GM21390 (cell line): ENCODE measurements at regions not wholly inside any gene's neighbourhood (a gene's known extent, or its start where the extent isn't known, plus 50 kb on each side); places are given as distances from the start of the nearest gene placed in this dataset.

ENCODE experiments used
- ATAC-seq: cut with Tn5 transposase; IDR thresholded peaks from one replicate; pipeline ENCODE4 v1.9.1; 2021; ENCODE audit not compliant: unreplicated experiment

DNA sequence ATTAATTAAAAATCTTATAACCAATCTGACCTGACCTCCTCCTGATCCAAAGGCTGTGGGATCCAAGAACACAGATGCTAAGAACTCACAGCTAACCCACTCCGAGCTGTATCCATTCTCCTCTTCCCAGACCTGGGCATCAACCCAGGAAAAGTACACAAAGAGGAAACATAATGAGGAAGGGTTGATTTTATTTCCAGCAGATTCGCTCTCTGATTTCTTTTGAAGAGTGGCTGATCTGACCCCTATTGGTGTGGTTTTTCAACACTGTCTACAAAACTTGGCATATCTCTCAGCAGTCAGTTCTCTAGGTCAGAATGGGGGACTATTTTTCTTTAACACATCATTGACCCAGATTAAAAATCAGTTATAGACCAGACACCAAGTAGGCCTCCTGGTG is 201.9 kb upstream of the UBASH3B start:
- no peak for ATAC-seq

DNA sequence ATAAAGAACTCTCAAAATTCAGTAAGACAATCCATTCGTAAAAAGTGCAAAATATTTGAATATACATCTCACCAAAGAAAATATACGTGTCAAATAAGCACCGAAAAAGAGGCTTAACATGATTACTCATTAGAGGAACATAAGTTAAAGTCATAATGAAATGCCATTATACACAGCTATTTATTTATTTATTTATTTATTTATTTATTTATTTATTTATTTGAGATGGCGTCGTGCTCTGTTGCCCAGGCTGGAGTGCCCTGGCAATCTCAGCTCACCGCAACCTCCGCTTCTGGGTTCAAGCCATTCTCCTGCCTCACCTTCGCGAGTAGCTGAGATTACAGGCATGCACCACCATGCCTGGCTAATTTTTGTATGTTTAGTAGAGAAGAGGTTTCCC is 203.6 kb upstream of the UBASH3B start:
- ATAC-seq: no peak

DNA sequence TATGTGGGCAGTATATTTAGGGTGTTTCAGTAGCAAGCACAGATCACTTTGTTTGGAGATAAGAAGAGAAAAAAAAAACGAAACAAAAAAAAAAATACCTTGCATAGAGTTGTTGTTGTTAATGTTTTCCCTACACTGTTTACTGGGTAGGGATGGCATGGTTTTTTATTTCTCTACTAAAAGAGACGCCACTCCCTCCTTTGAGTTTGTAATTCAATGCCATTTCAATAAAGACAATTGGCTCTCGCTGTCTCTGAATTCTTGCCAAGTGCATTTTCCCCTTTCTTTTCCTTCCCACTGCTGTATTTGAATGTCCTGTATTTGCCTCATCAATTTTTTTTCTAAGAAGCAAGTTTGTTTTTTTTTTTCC is 213.9 kb upstream of the UBASH3B start:
- no peak for ATAC-seq

DNA sequence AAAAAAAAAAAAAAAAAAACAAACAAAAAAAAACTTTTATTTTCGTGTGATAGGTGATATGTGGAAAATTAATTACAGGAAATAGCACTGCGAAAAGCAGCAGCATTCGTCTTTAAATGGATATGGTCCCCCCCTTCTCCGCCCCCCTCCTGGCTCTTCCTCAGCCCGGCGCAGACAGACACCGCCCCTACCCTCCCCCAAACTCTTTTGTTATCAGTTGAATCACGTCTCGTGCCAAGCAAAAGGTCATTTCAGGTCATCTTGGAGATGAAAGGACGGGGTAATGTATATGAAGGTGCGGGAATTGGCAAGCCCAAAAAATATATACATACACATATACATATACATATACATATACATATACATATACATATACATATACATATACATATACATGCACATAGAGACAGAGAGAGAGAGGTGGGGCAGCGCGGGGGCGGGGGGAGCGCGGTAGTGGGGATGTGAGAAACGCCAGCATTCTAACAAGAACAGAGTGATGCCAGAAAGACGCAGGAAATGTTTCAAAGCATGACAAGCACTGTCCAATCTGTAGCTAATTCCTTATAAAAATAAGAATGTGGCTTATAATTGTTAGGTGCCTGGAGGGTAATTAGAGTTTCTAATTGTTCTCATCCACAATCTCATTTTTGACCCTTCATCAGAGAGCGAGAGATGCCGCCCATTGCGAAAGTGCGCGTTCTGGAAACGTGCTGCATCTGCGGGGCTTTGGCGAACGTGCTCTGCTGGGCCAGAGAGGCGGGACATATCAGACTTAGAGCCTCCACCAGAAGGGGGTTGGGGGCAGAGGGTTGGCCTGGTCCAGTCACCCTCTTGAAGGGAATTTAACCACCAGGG is 214.5 kb upstream of the UBASH3B start:
- ATAC-seq: no peak

DNA sequence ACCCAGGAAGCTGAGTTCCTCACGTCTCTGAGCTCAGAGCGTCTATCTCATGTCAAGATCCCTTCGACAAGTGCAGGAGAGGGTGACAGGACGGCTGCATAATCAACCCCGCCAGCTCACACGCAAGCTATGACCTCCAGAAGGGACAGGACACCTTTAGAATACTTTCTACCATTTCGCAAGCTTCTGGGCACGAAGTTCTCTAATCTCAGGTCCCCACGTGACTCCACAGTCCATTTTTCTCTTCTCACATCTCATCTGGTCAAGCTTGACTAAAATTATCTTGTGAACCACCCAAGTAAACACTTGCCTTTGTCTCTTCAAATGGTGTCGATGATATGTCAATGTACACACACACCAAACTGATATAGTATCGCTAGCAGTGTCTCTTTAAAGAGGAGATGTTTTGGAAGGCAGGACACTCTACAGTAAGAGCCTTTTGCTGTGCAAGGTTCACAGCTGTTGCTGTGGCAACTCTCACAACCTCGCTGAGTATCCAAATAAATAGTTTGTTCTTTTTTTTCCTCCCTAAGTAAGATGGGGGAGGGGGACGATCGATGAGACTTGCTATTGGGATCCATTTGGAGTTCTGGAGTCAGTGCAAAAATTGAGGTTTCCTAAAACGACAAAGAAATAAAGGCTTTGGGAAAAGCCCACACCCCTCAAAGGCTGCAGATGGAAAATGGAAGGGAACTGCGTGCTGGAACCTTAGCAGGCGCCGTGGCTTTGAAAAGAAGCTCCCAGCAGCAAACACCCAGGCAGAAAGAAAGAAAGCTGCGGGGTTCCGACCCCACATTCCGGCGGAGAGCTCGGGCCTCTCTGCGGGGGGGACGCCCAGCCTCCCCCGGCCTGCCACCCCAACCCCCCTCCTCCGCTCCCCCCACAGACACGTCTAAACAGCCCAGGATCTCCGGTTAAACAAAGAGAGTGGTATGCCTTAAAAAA is 215.4 kb upstream of the UBASH3B start:
- no peak for ATAC-seq

DNA sequence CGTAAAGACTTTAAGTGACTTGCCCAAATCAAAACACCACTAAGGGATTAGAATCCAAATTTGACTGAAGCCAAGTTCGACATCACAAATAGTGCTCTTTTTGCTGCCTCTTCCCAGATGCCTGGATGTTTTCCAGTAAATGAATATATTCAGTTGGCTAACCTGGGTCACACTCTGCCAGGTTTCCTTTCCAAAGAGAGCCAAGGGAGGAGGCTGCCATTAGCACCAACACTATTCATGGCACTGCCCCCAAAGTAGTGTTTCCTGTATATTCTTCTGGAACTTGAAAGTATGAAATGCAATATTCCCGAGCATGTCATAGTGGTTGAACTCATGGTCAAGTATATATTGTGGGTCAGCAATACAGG is 219.3 kb upstream of the UBASH3B start:
- ATAC-seq: no peak

DNA sequence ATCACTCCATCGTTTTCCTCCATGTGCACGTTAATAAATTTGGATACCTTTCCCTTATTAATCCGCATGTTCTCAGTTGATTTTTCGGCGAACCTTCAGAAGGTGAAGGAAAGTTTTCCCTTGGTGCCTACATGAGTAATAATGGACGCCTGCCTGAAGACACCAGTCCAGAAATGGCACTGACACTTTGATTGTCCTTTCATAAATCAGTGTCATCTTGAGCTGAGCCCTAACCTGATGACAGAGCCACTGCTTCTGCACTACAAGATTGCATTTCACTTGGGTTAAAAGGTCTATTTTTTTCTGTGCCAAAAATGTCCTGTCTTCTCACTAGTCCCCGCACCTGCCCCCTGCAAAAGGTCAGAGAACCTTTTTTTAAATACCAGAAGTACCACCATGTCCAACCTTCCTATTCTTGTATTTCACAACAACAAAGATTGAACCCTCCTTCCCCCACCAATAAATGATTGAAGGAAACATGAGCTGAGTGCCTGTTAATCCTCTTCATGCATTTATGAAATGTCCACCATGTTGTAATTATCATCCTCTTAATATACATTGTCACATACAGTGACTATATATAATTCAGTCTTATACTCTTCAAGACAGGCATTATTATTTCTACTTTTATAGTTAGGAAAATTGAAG is 219.9 kb upstream of the UBASH3B start:
- no peak for ATAC-seq

DNA sequence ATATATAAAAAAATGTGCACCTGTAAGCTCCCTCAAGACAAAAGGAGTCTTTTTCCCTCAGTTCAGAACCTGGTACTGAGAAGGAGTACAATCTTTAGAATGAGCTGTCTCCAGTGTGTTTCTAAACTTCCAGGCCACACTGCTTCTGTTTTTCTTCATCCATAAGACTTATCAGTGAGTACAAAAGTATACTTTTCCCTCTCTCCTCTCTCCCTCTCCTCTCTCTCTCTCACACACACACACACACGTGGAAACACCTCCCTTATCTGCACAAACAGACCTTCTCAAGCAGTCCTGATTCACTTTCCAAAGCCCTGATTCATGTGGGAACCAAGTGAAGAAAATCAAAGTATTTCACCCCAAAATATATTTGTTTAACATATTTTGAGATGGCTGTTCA is 220.7 kb upstream of the UBASH3B start:
- ATAC-seq: no peak

DNA sequence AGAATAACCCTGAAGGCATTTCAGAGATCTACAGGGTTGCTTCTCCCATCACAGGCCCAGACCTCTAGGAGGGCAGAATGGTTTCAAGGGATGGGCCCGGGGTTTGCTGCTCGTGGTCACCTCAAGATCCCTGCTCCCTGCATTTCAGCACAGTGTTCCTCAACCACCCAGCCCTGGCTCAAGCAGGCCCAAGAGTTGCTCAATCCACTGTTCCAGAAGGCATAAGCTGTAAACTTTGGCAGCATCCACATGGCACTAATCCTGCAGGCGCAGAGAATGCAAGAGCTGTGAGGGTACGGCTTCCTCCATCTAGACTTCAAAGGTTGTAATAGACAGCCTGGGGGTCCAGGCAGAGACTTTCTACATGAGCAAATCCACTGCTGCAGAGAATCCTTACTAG is 225.0 kb upstream of the UBASH3B start:
- no peak for ATAC-seq

DNA sequence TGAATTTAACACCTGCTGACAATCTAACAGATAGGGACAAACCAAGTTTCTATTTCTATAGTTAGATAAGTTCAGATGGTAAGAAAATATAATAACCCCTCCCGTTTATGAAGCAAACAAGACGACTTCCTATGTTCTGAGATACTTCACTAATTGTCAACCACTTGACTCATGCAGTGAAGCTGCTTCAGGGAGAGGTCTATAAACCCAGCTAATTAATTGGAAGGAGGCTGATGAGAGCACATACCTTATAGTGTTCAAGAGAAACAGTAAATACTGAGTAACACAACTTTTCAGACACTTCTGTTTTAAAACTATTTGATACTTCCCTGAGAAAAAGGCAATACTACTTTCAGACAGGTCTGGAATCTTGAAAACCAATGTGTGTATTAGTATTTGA is 229.4 kb upstream of the UBASH3B start:
- ATAC-seq: no peak

DNA sequence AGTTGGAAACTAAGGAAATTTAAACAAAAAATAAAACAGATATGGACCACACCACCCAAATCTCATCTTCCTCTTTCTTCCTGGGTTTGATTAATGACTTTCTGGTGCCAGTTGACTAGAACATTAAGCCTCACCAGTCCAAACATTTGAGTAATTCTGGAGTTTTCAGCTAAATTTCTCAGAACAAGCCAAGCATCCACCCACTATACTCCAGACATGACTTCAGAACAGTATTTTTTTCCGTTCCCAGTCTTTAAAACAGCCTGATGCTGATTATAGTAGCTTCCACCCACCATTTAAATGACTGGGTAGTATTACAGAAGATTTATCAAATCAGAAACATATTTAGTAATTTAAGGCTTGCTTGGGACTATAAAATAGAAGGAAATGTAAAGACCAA is 230.9 kb upstream of the UBASH3B start:
- no peak for ATAC-seq

DNA sequence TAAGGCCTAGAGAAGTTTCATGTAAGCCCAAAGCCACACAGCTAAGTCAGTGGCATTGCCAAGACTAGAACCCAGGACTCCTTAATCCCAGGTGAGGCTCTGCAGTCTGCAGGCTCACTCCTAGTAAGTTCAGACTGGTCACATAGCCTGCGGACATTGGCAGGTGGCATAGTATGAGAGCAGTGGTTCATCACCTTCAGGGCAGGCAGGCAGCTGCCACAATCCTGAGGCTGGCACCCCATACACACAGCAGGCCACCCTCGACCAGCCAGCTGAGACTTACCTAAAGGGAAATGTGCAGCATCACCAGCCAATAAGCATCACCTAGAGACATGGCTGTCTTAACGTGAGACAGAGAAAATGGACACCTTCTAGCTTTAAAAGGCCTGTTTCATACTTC is 231.6 kb upstream of the UBASH3B start:
- ATAC-seq: no peak

DNA sequence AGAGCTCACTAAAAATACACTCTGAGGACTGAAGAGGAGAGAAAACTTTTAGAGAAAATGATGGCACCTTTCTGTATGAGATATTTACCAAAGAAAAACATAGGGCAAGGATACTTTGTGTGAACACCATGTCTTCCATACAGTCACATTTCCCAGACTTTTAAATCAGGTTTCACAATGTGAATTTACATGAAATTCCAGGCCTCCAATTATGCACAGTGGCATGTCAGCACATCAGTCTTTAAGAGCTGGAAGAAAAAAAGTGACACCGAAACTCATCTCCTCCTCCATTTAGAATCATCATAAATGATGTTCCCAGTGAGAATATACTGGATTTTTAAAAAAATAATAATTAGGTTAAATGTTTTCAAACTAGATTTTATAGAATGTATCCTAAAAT is 232.2 kb upstream of the UBASH3B start:
- no peak for ATAC-seq

DNA sequence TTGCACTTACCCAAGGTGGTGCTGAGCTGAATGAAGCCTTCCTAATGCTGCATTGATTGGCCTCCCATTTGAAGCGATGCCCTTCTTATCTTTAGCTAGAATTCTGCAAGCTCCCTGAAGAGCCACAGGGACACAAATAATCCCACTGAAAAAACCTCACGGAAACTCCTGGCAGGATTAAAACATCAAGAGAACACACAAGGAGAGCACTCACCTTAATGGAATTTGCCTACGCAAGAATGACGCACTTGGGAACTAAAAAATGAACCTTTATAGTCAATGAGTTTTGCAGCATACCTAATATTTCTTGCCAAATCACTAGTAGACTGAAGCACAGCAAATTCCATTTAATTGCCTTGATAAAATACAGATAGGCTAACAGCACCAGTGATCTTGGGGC is 232.8 kb upstream of the UBASH3B start:
- no peak for ATAC-seq

DNA sequence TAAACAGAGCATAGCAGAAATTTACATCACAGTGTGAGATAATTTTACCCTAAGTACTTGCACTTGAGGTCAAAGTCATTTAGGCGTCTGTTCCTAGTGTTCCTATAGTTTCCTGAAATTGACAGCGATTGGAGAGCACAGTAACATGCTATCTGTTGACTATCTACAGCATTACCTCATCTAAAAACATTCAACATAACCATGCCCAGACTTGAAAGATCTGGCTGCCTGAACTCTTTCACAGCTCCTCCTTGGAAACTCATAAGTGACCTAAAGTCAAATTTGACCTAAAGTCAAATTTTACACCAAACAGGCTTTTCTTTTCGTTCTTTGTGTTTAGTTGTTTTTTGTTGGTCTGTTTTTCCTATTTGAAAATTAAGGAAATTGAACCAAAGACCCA is 233.8 kb upstream of the UBASH3B start:
- no peak for ATAC-seq

DNA sequence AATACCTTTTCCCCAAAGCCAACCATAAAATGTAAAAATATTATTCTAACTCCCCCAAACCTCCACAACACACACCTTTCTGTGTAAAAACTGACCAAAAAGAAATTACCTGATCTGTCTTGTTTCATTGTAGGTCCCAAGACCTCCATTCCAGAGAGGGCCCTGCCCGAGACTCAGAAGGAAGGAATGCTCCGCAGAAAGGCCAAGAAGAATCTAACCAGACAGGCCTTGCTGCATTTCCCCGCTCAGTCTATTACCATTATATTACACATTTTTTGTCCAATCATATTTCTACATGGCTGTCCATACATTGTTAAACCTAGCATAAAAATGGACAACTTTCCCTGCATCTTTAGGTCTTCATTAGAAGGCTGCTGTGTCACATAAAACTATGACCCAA is 237.5 kb upstream of the UBASH3B start:
- no peak for ATAC-seq

DNA sequence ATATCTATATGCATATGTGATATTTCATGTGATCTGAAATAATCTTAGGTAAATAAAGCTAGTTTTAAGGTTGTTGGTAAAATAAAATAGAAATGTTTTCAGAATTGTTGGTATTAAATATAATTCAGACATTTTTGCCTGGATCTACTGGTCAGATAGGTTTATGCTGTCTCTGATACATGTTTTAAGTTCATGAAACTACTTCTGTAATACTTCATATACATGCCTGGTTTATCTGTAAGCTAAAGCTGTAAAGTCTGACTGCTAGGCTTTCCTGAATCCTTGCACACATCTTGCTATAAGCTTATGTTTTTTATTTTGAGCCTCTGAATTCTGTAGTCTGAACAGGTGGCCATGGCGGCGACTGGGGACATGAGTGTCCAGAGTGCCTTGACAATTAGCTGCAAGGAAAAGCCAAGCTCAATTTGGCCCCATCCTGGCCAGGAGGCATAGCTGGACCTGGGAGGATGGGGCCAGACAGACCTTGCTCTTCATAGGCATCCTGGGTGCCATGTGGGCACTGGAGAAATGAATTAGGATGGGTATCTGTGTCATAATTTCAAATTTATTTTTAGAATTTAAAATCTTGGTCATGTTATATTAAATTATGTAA is 241.0 kb upstream of the UBASH3B start:
- no peak for ATAC-seq

DNA sequence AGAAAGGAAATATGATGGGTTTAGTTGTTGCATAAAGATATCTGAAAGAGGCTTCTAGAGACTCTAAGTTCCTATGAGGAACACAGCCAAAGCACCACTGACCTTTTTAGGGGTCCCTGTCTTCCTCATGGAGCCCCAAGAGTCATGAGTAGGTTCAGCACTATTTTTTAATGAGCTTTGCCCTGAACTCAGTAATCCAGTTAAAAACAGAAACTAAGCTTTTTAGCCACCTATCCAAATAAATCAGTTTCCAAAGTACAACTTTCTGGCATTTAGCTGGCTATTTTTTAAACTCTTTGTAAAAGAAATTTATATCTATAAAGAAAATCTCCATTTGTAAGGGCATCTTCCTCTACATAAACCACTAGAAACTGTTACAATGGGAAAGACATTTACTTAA is 241.8 kb upstream of the UBASH3B start:
- no peak for ATAC-seq

DNA sequence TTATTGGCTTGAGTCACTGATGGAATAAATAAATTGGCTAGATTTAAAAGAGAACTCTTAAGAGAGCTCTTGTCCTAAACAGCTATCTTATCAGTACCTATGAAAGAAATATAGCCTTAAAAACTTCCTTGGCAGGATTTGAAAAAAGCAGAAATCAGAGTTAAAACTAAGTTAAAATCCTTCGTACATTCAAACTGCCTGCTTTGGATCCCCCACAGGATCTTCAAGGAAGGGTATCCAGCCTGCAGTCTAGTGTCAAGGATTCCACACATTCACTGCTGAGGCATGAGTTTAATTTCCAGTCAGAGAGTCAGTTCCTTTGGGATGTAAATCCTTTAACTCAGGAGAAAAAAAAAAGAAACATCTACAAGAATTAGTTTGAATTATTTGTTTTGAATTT is 242.9 kb upstream of the UBASH3B start:
- ATAC-seq: no peak

DNA sequence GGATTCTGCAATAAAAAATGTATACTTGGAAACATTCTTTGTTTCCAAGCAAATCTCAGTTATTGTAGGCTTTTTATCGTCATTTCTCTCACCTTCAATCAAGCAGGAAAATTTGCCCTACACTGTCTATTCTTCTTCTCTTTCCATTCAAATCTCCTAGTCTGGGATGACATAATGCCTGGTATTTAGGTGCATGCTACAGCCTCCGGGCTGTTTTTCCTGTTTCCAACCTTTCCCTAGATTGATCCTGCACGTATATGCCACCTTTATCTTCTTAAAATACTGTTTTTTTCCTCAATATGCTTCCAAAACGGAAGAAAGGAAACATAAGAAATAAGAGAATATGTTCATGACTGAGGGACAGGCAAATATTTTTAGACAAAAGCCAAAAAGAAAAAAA is 249.1 kb upstream of the UBASH3B start:
- ATAC-seq: no peak

DNA sequence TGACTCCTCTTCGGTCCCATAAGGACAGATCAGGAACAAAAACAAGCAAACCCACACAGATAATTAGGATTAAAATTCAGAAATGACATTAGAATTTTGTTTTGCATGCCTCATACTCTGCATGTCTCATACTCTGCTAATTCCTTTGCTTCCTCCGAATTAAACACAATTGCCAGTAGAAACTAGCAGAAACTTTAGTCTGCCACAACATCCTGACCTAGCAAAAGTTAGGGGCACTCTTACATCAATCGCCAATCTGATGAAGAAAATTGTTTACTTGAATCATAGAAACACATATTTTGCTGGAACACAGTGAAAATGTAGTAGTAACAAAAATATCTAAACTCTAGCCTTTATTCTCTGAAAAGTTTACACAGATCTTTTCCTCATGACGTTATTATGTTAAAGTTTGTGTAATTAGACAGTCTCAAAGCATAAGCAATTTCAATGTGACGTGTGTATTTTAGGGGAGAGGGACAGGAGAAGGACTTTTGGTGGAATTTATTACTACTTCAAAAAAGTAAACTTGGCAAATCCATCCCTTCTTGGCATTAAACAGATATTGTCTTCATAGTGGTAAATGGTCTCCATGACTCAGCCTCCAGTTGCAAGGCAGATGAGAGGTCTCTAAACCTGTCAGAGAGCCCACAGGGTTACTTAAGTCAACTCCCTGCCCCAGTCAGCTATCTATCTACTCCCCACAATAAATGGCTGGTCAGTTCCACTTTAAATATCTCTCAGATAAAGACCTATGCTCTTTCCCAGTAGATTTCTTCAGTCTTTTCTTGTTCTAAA is 249.8 kb upstream of the UBASH3B start:
- no peak for ATAC-seq
